Activated naive CD4-positive, alpha-beta T cell treated with anti-CD3 and anti-CD28 coated beads, Interleukin-2, amount 50 U/mL, for 72 hours (primary cell): ENCODE measurements at regions not wholly inside any gene's neighbourhood (a gene's known extent, or its start where the extent isn't known, plus 50 kb on each side); places are given as distances from the start of the nearest gene placed in this dataset.
"Not testable (repeated sequence)": the region's sequence is repeated elsewhere in the genome, so short reads cannot be mapped to it uniquely, and the experiment has no call there.

Experiments used
- ATAC-seq, 2 donors: fragments of 150-1000 bp; cut with Tn5 transposase; 2 replicates each; pipeline ENCODE4 v1.10.0; 2021; ENCODE audit warnings: mild to moderate bottlenecking in 2 of 2, moderate library complexity in 2 of 2
- DNase-seq, 2 donors: peaks; one replicate each; pipeline ENCODE4 v3.0.0; 2021 to 2022; ENCODE audit warnings: low spot score in 2 of 2
- H3K27ac Mint-ChIP-seq, 2 donors: one replicate each; pipeline ENCODE4 v1.8.0; 2022; ENCODE audit warnings: mild to moderate bottlenecking in 2 of 2, mixed read lengths in 2 of 2
- H3K36me3 Mint-ChIP-seq, 2 donors: one replicate each; pipeline ENCODE4 v1.8.0; 2022; ENCODE audit warnings: mixed read lengths in 2 of 2
- H3K9me3 Mint-ChIP-seq, 2 donors: one replicate each; pipeline ENCODE4 v1.8.0; 2022; ENCODE audit warnings: mixed read lengths in 2 of 2

DNA sequence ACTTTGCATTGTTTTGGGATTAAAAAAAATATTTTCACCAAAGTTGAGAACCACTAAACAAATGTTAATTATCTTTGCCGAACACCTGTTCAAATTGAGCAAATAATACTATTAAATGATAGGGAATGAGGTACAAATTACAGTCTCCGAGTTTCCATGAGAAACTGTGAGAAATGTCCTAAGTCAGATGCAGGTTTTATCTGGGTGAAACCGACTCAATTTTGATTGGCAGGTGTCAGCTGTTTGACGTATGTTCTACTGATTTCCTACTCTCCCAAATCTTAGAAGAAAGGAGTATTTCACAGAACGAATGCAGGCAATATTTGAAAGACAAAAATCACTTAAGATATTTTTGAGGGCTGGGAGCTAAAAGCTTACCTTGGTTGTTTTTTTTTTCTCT is 622.0 kb upstream of the GOT2 start:
- Mint-ChIP-seq H3K27ac (no peak overlapping the region), H3K36me3 (no peaks in the 10 kb centered on the region), H3K9me3 (peaks cover 0 to 3% of the 10 kb centered on the region in 2 donors)
- ATAC-seq (no peak), DNase-seq (no peak)

DNA sequence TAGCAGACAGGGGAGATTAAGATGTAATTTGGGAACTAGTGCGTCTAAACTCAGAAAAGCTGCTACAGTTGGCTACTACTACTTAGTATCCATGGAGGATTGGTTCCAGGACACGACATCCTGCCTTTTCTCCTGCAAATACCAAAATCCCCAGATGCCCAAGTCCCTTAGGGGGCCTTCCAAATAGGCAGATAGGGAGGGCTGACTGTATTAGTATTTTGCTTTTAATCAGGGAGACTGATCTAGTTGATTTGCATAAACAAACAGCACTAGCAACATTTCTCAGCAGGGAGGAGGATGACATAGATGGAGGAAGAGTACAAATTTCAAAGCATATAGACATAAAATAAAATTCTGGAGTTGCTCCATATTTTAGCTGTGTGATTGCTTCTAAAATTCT is 621.6 kb upstream of the GOT2 start:
- ATAC-seq: no peak
- H3K27ac Mint-ChIP-seq: no peak overlapping the region
- DNase-seq: no peak
- peaks cover 0 to 3% of the 10 kb centered on the region in 2 donors for H3K9me3 Mint-ChIP-seq
- no peaks in the 10 kb centered on the region for H3K36me3 Mint-ChIP-seq

DNA sequence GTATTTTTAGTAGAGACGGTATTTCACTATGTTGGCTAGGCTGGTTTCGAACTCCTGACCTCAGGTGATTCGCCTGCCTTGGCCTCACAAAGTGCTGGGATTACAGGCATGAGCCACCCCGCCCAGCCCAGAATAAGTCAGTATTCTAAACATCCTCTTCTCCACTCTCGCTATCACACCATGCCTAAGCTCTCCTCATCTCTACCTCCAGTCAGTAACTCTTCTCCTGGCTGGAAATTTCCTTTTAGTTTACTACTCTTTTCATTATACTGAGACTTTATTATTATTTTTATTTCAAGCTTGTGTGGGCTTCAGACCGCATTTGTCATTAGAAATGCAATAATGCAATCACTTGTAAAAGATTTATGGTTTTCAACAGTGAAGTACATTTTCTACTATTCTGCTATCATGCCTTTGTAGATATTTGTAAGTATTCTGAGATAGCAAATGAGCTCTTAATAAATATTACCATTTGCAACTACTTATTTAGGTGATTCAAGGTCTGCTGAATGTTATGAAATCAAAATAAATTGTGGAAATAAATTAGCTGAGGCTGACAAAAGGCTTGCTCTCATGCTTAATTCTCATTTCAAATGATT is 617.3 kb upstream of the GOT2 start:
- no peak for ATAC-seq
- H3K36me3 Mint-ChIP-seq: no peaks in the 10 kb centered on the region
- no peak for DNase-seq
- H3K9me3 Mint-ChIP-seq: peaks cover 0 to 3% of the 10 kb centered on the region in 2 donors
- H3K27ac Mint-ChIP-seq: no peak overlapping the region

DNA sequence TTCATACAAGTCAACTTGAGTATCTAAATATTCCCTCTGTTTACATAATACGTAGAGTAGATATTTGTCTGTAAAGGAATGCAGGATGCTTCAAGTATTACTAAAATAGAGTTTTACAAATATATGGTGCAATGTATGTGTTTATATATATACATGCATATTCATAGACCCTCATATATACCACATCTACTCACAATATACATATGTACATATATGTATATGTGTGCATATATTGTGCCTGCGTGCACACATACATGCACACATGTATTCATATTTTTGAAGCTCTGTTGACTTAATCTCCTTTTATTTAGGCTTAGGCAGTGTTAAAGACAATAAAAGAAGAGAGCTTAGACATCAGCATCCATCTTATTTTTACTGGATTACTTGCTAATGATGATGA is 616.6 kb upstream of the GOT2 start:
- peaks cover 0 to 3% of the 10 kb centered on the region in 2 donors for H3K9me3 Mint-ChIP-seq
- no peak for DNase-seq
- no peak overlapping the region for H3K27ac Mint-ChIP-seq
- H3K36me3 Mint-ChIP-seq: no peaks in the 10 kb centered on the region
- ATAC-seq: no peak

DNA sequence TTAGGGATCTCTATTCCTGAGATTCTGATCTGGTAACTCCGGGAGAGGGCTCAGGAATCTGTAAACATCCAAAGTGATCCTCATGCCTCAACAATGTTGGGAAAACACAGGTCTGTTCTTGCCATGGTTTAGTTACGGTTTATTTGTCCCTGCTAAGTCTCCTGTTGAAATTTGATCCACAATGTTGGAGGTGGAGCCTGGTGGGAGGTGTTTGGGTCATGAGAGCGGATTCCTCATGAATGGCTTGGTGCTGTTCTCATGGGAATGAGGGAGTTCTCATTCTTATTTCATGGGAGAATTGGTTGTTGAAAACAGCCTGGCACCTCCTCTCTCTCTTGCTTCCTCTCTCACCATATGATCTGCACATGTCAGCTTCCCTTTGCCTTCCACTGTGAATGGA is 608.6 kb upstream of the GOT2 start:
- DNase-seq: no peak

DNA sequence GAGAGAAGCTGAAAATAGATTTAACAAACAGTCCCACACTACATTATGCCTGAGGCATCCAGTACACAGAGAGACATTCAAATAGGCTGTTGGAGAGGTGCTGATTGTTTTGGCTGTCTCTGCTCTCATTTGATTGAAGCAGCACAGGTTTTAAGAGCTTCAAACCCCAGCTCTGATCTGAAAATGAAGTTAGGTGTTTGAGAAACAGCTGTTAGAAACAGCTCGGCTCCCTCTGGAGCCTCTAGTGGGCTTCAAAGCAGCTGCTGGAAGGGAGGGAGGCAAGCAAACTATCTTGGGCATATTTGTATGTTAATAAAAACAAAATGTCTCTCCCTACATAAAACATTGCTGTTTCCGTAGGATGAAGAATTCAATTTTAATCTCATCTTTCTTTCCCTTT is 607.3 kb upstream of the GOT2 start:
- no peaks in the 10 kb centered on the region for H3K36me3 Mint-ChIP-seq
- ATAC-seq: no peak
- no peak overlapping the region for H3K27ac Mint-ChIP-seq
- H3K9me3 Mint-ChIP-seq: no peaks in the 10 kb centered on the region
- no peak for DNase-seq

More for the DNA sequence above, 608.6 kb upstream of the GOT2 start:
- Mint-ChIP-seq H3K27ac (no peak overlapping the region), H3K9me3 (no peaks in the 10 kb centered on the region), H3K36me3 (no peaks in the 10 kb centered on the region)
- ATAC-seq: no peak

DNA sequence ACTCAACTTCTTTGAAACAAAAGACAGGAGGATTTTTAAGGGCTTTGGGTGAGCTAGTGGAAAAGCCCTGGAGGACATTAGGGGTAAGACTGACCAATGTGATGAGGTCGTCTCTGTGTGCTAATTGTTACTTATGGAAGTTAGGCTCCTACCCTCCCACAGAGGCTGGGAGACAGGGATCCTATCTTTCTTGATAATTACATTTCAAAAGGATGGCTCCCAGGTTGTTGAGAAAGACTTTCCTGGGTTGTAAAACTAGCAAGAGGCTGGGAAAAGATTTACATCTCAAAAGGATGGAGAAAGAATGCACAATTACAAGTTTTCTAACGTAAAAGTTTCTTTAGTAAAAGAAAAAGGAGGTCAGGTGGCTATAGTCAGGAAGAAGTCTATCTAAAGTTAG is 605.8 kb upstream of the GOT2 start:
- Mint-ChIP-seq H3K36me3 (no peaks in the 10 kb centered on the region), H3K27ac (no peak overlapping the region), H3K9me3 (no peaks in the 10 kb centered on the region)
- ATAC-seq (no peak), DNase-seq (no peak)

DNA sequence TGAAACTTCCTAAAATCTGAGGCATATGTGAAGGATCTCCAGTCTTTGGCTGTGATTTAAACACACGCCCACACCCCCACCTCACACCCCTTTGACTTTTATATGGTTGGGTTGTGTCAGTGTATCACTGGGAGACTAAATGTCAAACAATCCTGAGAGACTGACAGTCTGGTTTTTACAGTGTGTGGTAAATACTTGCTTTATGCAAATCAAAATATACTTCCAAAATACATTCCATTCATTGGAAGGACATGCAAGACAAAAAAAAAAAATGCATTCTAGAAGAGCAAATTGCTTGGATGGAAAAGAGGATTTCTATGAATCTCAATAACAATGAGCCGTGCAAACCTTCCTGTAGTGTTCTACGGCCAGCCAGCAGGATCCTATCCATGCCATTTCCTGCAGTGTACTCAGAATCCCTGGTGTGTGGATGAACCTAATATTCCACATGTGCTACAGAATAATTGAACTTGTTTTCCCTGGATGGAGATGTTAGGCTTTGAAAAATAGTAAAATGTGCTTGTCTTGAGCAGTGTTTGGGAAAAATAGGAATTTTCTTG is 602.1 kb upstream of the GOT2 start:
- ATAC-seq (no peak), DNase-seq (no peak)
- H3K9me3 Mint-ChIP-seq: peaks cover 0 to 9% of the 10 kb centered on the region in 2 donors
- no peak overlapping the region for H3K27ac Mint-ChIP-seq
- H3K36me3 Mint-ChIP-seq: peaks cover 0 to 9% of the 10 kb centered on the region in 2 donors

DNA sequence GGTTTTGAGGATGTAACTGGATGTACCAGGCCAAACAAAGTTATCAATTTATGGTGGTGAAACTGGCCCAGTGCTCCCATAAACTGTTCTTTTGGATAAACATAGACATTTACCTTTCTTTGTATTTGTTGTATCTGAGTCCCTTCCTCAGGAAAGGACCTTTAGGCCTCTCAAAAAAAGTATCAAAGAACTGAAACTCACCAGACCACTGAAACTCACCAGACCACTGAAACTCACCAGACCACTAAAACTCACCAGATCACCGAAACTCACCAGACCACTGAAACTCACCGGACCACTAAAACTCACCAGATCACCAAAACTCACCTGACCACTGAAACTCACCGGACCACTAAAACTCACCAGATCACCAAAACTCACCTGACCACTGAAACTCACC is 597.6 kb upstream of the GOT2 start:
- peaks cover 0 to 15% of the 10 kb centered on the region in 2 donors for H3K9me3 Mint-ChIP-seq
- not testable (repeated sequence) for H3K36me3 Mint-ChIP-seq, H3K27ac Mint-ChIP-seq, DNase-seq, ATAC-seq

DNA sequence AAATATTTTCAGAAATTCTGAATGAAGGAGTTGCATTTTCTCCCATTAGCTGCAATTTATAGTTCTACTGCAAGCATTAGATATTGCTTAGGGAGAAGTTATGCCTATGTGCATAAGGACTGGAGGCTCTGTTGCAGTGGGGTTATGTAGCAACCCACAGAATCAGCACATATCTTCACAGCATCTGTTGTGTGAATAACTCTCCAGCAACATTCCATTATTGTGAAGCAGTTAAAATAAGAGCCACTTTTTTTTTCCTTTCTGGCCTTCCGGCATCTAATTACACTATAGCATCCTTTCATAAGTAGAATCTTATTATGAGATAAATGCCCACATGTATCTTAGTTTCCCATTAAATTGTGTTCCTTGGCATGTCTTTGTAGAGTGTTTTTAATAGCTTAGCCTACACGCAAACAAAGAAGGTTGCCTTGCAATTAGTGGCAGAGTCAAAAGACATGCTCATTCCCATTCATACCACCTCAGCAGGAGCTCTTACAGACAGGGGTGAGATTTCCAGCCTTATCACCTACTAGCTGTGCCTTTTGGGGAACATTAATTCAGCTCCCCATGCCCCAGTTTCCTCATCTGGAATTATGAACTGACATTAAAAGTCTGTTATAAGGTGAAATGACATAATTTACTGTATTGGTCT is 596.0 kb upstream of the GOT2 start:
- peaks cover 0 to 15% of the 10 kb centered on the region in 2 donors for H3K9me3 Mint-ChIP-seq
- DNase-seq (no peak), ATAC-seq (no peak)
- H3K27ac Mint-ChIP-seq: no peak overlapping the region
- peaks cover 0 to 9% of the 10 kb centered on the region in 2 donors for H3K36me3 Mint-ChIP-seq

DNA sequence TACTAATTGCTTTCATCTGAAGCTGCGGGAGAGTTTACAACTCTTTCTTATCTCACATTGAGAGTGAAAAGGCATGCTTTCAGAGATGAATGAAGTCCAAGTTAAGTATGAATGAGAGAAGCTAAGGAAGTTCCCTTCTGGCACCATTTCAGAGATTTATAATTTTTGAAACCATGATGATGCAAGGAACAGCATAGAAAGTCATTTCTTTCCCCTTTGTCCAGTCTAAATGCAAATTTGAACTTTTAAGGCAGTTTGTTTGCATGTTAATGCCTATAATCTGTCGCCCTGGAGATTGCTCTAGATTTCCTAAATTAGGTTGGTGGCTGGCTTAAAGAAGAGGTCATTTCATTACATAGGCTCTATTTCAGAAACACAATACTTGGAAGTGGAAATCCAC is 594.8 kb upstream of the GOT2 start:
- Mint-ChIP-seq H3K9me3 (peaks cover 0 to 15% of the 10 kb centered on the region in 2 donors), H3K27ac (no peak overlapping the region), H3K36me3 (peaks cover 0 to 9% of the 10 kb centered on the region in 2 donors)
- ATAC-seq (no peak), DNase-seq (no peak)

DNA sequence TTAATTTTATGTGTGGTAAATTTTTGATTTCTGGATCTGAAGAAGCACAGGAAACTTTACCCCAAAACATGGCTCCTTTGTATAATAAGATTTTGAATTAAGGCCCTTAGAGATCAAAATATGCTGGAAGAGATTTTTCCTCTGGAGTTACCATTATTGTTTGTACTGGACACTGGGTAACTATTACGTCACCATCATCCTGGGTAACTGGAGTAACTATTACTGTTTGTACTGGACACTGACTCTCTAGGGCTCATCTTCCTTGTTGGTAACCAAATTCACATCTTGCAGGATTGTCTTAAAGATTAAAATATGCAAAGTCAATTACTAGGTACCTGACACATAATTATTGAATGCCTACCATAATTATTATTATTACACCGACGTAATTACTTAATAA is 593.8 kb upstream of the GOT2 start:
- peaks cover 0 to 9% of the 10 kb centered on the region in 2 donors for H3K36me3 Mint-ChIP-seq
- DNase-seq (no peak), ATAC-seq (no peak)
- peaks cover 0 to 10% of the 10 kb centered on the region in 2 donors for H3K9me3 Mint-ChIP-seq
- H3K27ac Mint-ChIP-seq: no peak overlapping the region

DNA sequence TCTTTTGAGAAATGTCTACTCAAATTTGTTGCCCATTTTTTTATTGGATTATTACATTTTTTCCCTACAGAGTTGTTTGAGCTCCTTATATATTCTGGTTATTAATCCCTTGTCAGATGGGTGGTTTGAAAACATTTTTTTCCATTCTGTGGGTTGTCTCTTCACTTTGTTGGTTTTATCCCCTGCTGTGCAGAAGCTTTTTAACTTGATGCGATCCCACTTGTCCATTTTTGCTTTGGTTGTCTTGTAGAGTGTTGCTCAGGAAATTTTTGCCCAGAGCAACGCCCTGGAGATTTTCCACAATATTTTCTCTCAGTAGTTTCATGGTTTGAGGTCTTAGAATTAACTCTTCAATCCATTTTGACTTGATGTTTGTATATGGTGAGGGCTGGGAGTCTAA is 592.8 kb upstream of the GOT2 start:
- H3K9me3 Mint-ChIP-seq: peaks cover 0 to 10% of the 10 kb centered on the region in 2 donors

DNA sequence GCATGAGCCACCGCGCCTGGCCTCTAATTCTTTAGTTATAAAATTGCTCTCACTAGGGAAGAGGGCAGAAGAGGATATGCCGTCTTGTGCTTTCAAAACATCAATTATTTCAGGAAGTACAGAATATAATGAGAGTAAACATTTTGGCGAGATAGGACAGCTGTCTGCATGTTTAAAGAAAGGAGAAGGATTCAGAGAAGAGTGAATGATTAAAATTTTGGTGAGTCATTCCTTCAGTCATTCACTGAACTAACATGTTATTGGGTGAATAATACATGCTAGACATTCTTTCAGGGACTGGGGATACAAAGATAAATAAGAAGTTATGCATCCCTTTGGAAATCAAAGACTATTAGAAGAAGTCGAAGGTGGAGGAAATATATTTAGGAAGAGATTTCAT is 590.3 kb upstream of the GOT2 start:
- H3K27ac Mint-ChIP-seq: no peak overlapping the region
- no peak for DNase-seq
- ATAC-seq: no peak
- peaks cover 0 to 6% of the 10 kb centered on the region in 2 donors for H3K9me3 Mint-ChIP-seq
- H3K36me3 Mint-ChIP-seq: no peaks in the 10 kb centered on the region

More for the DNA sequence above, 592.8 kb upstream of the GOT2 start:
- ATAC-seq: no peak
- Mint-ChIP-seq H3K36me3 (peaks cover 0 to 6% of the 10 kb centered on the region in 2 donors), H3K27ac (no peak overlapping the region)
- DNase-seq: no peak

DNA sequence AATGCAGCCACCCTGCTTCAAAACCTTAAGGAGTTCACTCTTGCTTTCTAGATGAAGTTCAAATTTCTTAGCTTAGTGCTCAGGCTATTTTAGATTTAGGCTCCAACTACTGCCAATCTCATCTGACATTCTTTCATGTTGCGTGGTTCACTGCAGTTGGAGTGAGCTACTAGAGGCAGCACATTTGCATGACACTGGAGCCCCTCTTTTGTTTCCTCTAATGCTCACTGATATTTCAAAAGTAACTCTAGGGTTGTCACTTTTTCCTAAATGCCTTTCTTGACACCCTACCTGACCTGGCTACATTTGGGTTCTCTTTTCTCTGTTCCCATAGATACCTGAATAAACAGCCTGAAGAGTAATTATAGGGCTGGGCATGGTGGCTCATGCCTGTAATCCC is 586.5 kb upstream of the GOT2 start:
- H3K27ac Mint-ChIP-seq: no peak overlapping the region
- H3K9me3 Mint-ChIP-seq: peaks cover 0 to 4% of the 10 kb centered on the region in 2 donors
- ATAC-seq: no peak
- H3K36me3 Mint-ChIP-seq: no peaks in the 10 kb centered on the region
- no peak for DNase-seq

DNA sequence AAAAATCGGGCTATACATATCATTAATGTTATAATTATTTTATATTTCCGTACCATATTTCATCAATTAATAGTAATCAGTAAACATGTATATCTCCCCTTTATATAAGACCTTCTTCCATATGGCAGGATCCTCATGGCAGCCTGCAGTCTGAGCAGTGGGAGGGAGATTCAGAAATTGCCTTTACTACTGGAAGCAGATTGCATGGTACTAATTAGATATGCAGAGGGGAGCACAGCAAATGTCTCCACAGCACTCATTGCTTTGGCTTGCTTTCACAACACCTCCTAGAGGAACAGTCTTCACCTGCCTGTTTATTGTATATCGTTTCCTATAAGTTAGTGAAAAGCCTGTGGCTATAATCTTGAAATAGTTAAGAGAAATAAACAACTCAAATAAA is 585.8 kb upstream of the GOT2 start:
- ATAC-seq: no peak
- Mint-ChIP-seq H3K27ac (no peak overlapping the region), H3K9me3 (peaks cover 0 to 4% of the 10 kb centered on the region in 2 donors), H3K36me3 (no peaks in the 10 kb centered on the region)
- DNase-seq: no peak

DNA sequence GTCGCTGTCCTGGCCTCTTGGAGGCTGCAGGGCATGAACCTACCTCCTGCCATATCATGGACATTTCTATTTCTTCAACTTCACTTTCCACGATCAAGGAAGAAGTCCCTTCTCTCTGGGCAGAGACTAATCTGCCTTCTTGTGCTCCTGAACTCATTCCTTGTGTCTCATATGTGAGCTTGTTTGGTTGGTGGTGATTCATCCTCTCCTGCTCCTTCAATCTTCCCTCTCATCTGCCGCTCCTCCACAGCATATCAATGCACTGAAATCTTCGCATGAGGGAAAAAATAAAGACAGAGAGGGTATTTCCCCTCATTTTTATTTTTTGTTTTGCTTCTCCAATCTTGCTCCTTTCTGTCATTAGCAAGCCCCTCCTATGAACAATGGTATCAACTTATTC is 571.7 kb upstream of the GOT2 start:
- Mint-ChIP-seq H3K9me3 (peaks cover 0 to 4% of the 10 kb centered on the region in 2 donors), H3K27ac (no peak overlapping the region), H3K36me3 (no peaks in the 10 kb centered on the region)
- DNase-seq: no peak
- ATAC-seq: no peak

DNA sequence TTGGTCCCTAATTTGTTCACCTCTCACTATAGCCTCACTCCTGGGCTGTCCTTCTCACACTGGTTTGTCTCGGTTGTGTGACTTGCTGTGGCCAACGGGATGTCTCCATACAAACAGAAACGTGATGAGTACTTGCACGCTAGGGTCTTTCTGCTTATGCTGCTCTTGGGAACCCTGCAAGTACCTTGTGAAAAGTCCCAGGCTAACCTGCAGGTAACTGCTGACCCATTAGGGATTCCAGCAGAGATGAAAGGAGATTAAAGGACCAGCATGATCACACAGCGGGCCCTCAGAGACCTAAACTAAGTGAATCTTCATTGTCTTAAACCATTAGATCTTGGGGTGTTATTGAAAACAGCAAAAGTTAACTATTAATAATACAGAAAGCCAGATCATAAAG is 562.8 kb upstream of the GOT2 start:
- no peak for DNase-seq
- no peaks in the 10 kb centered on the region for H3K36me3 Mint-ChIP-seq
- ATAC-seq: no peak
- no peaks in the 10 kb centered on the region for H3K9me3 Mint-ChIP-seq
- no peak overlapping the region for H3K27ac Mint-ChIP-seq
